ENCODE measurements at regions not wholly inside any gene's neighbourhood (a gene's known extent, or its start where the extent isn't known, plus 50 kb on each side); places are given as distances from the start of the nearest gene placed in this dataset.
A peak's percentile ranks its signal among the peaks of the same experiment; 100 is the strongest.

DNA sequence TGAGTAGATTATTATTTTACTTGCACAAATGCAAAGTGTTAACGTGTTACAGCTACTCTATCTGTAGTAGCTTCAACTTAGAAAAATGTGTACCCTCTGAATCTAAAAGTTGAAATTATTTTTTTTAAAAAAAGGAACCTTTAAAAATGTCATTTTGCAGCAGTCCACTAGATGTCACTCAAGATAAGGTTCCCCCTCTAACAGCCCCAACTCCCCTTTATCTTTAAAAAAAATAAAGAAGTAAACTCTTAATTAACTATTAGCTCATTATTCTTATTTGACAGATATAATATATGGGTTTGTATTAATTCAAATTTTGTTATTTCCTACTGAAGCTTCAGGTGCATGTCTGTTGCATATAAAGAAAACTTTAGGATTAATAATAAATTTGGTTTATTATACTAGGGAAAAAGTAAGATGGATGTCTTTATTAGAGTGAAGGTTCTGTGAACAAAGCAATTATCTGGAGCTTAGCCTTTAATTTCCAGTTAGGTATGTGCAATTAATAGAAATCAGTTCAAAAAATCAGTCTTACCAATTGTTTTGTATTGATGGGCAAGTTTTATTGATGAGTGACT is 288.5 kb downstream of the VGLL3 start:
- no peaks in the 10 kb centered on the region for H3K36me3 ChIP-seq
- H3K4me3 ChIP-seq, result no peak overlapping the region
- WGBS, 2 donors, result 13 to 14% methylated on average over 1 of the region's 1 CpG
- H3K27me3 ChIP-seq, result no peaks in the 10 kb centered on the region
- no peak overlapping the region for H3K27ac ChIP-seq
- ATAC-seq (ENCODE audit: low FRiP score in 2 of 2) (no peak), DNase-seq (no peak)
- H3K4me1 ChIP-seq, result no peaks in the 10 kb centered on the region
- H3K9me3 ChIP-seq, result peaks cover 0 to 6% (median 0%) of the 10 kb centered on the region in 4 donors
- TF ChIP-seq POLR2AphosphoS5 (IDR thresholded peaks at IDR 0.05), result no peak
- TF ChIP-seq POLR2A (IDR thresholded peaks at IDR 0.05), result no peak
- no peak for TF ChIP-seq EP300 (IDR thresholded peaks at IDR 0.05)
- TF ChIP-seq CTCF (IDR thresholded peaks at IDR 0.05), result no peak

DNA sequence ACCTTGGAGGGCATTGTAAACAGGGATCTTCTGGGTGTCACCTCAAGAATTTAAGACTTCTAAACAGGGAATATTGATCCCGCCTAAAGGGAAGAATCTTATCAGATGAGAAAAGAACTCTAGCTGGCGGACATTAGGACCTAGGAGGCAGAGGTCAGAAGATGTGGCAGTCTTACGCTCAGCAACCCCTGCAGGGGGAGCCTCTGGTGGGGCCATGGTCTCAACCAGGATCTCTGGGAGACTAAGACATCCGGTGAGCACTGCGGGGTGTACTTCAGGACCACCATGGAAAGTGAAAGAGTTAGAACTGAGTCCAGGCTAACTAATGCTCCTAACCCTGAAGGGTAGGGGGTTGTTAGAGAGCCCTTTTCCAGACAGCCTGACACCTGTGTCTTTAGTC is 295.2 kb downstream of the VGLL3 start:
- Histone ChIP-seq H3K27me3 (no peaks in the 10 kb centered on the region), H3K27ac (no peak overlapping the region), H3K4me1 (no peaks in the 10 kb centered on the region), H3K36me3 (no peaks in the 10 kb centered on the region), H3K4me3 (no peak overlapping the region), H3K9me3 (no peaks in the 10 kb centered on the region)
- DNase-seq, result no peak
- WGBS, 2 donors, result 91 to 94% methylated on average over 5 of the region's 5 CpGs
- TF ChIP-seq CTCF (IDR thresholded peaks at IDR 0.05) (no peak), POLR2A (IDR thresholded peaks at IDR 0.05) (no peak), EP300 (IDR thresholded peaks at IDR 0.05) (no peak), POLR2AphosphoS5 (IDR thresholded peaks at IDR 0.05) (no peak)
- peak in 1 of 2 donors; percentile 26 for ATAC-seq (ENCODE audit: low FRiP score in 2 of 2)

DNA sequence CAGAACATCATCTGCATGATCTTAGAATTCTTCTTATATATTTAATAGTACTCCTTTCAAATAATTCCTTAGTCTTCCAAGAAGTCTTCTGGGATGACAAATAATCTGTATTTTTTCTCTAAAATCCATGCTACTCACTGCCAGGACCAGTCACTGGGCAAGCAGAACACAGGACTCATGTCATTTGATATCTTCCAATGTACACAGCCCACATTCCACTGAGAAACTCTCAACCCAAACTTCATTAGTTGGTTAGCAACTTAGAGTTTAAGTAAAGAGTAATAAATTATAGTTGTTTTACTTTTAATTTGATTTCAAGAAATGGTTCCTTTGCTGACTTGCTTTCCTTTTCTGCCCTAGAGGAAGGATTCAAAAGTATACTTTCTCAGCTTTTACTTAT is 317.0 kb downstream of the VGLL3 start:
- no peaks in the 10 kb centered on the region for H3K27me3 ChIP-seq
- H3K36me3 ChIP-seq, result no peaks in the 10 kb centered on the region
- no peak for TF ChIP-seq POLR2AphosphoS5 (IDR thresholded peaks at IDR 0.05)
- TF ChIP-seq CTCF (IDR thresholded peaks at IDR 0.05), result no peak
- TF ChIP-seq POLR2A (IDR thresholded peaks at IDR 0.05), result no peak
- no peak for TF ChIP-seq EP300 (IDR thresholded peaks at IDR 0.05)
- H3K27ac ChIP-seq, result no peak overlapping the region
- peaks cover 0 to under 1% (median 0%) of the 10 kb centered on the region in 4 donors for H3K9me3 ChIP-seq
- no peaks in the 10 kb centered on the region for H3K4me1 ChIP-seq
- DNase-seq (no peak), ATAC-seq (ENCODE audit: low FRiP score in 2 of 2) (no peak)
- no peak overlapping the region for H3K4me3 ChIP-seq

DNA sequence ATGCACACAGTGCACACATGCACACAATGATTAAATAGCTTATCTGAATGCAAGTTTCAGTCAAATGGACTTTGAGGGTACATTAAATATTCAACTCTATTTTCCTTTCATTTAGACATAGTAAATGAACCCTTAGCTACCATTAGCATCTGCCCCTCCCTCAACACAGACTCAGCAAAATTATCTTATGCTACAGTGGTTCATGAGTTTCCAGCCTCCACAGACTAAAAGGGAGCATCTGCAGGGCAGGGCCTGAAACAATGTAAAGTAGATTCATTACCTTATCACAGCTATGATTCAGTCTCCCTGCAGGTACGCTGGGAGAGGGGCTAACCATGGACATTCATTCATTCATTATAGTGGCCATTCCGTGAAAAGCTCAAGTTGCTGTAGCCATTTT is 329.1 kb downstream of the VGLL3 start:
- Histone ChIP-seq H3K27ac (no peak overlapping the region), H3K4me1 (no peaks in the 10 kb centered on the region), H3K9me3 (no peaks in the 10 kb centered on the region), H3K27me3 (no peaks in the 10 kb centered on the region), H3K36me3 (no peaks in the 10 kb centered on the region), H3K4me3 (no peak overlapping the region)
- TF ChIP-seq POLR2A (IDR thresholded peaks at IDR 0.05) (no peak), CTCF (IDR thresholded peaks at IDR 0.05) (no peak), EP300 (IDR thresholded peaks at IDR 0.05) (no peak), POLR2AphosphoS5 (IDR thresholded peaks at IDR 0.05) (no peak)
- WGBS, 2 donors, result 79 to 89% methylated on average over 2 of the region's 2 CpGs
- ATAC-seq (ENCODE audit: low FRiP score in 2 of 2) (no peak), DNase-seq (no peak)

- no peaks in the 10 kb centered on the region for H3K9me3 ChIP-seq
- no peaks in the 10 kb centered on the region for H3K27me3 ChIP-seq
- ATAC-seq (ENCODE audit: low FRiP score in 2 of 2), result no peak
- no peak for DNase-seq
- no peak overlapping the region for H3K4me3 ChIP-seq
- H3K4me1 ChIP-seq, result no peaks in the 10 kb centered on the region
- TF ChIP-seq CTCF (IDR thresholded peaks at IDR 0.05) (no peak), POLR2A (IDR thresholded peaks at IDR 0.05) (no peak), EP300 (IDR thresholded peaks at IDR 0.05) (no peak), POLR2AphosphoS5 (IDR thresholded peaks at IDR 0.05) (no peak)
- H3K36me3 ChIP-seq, result no peaks in the 10 kb centered on the region
- H3K27ac ChIP-seq, result no peak overlapping the region
- 55 to 57% methylated on average over 1 of the region's 1 CpG for WGBS, 2 donors
These were observed 332.1 kb downstream of the VGLL3 start for GRCh38 chr3:86658876-86659275.
